NT2/D1 (cell line): ENCODE measurements at regions not wholly inside any gene's neighbourhood (a gene's known extent, or its start where the extent isn't known, plus 50 kb on each side); places are given as distances from the start of the nearest gene placed in this dataset.

ENCODE experiments used
- SUZ12 ChIP-seq: IDR thresholded peaks from 2 replicates; pipeline ENCODE4 v1.6.1; 2011; ENCODE audit not compliant: insufficient read length, insufficient read depth; ENCODE audit errors: extremely low read depth
- YY1 ChIP-seq: IDR thresholded peaks from 2 replicates; pipeline ENCODE4 v1.6.1; 2011; ENCODE audit not compliant: insufficient read length, insufficient read depth
- ZNF274 ChIP-seq: IDR thresholded peaks from 2 replicates; pipeline ENCODE4 v1.6.1; 2011; ENCODE audit warnings: mild to moderate bottlenecking, low read depth, low read length

GRCh38 chr1:198416296-198416695 lies 124.2 kb downstream of the ATP6V1G3 start:
- TF ChIP-seq ZNF274 = no peak
- TF ChIP-seq YY1 = no peak
- no peak for TF ChIP-seq SUZ12
